Effector CD4-positive, alpha-beta T cell (primary cell): ENCODE measurements at regions not wholly inside any gene's neighbourhood (a gene's known extent, or its start where the extent isn't known, plus 50 kb on each side); places are given as distances from the start of the nearest gene placed in this dataset.

ENCODE experiments used
- DNase-seq: peaks from one replicate; pipeline ENCODE4 v3.0.0-alpha.2; 2020

- no peak for DNase-seq
These were observed 1325.4 kb upstream of the ZEB2 start for GRCh38 chr2:145845207-145845894.

- DNase-seq = no peak
These were observed 1322.1 kb upstream of the ZEB2 start for GRCh38 chr2:145841973-145842372.

GRCh38 chr2:145836986-145837385 lies 1317.1 kb upstream of the ZEB2 start:
- DNase-seq = no peak

DNA sequence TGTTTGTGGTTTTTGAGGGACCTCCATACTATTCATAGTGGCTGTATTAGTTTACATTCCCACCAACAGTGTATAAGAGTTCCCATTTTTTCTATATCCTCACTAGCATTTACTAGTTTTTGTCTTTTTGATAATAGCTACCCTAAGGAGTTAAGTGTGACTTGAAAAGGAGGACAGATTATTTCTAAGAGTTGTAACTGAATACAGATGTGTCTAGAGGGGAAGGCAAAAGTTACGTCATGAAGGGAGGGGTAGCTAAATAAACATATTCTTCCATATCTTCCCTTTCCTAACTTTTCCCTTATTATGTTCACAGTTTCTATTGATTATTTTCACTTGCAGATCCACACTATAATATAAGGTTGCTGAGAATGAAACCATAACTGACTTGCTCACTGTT lies 1315.7 kb upstream of the ZEB2 start:
- no peak for DNase-seq

- DNase-seq = no peak
These were observed 1312.8 kb upstream of the ZEB2 start for GRCh38 chr2:145832681-145833080.

DNA sequence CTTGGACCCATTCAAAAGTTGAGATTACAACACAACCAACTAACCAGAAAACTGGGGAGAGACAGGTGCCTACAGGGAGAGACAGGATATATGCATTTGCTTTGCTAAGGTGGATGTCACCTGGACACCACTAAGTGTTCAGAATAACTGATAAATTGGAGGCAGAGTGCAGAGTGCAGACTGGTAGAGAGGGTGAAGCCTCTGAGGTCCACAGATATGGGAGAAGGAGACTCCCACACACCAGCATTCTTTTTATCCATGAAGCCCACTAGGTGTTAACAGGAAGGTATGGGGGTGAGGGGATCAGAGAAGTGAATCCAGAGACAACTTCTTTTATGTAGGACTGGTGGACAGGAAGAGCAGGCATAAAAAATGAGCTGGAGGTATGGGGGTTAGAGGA lies 1310.0 kb upstream of the ZEB2 start:
- DNase-seq = no peak

DNA sequence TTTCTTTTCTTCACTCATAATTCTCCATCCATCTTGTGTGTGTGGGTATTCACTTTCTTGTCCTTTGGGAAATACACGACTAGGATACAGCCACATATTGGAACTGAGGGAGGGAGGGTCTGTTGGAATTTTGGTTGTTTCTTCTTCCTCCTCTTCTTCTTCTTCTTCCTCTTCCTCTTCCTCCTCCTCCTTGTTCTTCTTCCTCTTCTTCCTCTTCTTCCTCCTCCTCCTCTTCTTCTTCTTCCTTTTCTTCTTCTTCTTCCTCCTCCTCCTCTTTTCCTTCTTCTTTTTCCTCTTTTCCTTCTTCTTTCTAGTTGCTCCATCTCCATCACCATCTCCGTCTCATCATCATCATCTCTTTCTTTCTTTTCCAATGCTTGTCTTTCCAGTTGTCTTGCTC lies 1307.3 kb upstream of the ZEB2 start:
- no peak for DNase-seq

- DNase-seq = no peak
These were observed 1304.5 kb upstream of the ZEB2 start for GRCh38 chr2:145824384-145824783.

GRCh38 chr2:145822892-145823534 lies 1303.1 kb upstream of the ZEB2 start:
- DNase-seq = no peak

DNA sequence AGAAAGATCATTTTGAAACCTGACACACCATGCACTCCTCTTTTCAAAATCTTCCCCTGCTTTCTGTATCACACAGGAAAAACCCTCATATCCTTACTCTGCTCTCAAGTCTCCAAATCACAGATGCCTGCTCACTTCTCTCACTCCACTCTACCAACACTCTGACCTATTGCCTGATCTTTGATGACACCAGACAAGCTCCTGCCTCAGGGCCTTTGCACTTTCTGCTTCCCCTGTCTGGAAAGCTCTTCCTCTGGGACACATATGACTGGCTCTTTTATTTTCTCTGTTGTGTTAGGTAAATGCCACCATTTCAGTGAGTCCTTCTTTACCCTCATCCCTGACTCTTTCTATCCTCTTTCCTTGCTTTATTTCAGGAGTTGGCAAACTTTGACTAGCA lies 1300.7 kb upstream of the ZEB2 start:
- DNase-seq = no peak

DNA sequence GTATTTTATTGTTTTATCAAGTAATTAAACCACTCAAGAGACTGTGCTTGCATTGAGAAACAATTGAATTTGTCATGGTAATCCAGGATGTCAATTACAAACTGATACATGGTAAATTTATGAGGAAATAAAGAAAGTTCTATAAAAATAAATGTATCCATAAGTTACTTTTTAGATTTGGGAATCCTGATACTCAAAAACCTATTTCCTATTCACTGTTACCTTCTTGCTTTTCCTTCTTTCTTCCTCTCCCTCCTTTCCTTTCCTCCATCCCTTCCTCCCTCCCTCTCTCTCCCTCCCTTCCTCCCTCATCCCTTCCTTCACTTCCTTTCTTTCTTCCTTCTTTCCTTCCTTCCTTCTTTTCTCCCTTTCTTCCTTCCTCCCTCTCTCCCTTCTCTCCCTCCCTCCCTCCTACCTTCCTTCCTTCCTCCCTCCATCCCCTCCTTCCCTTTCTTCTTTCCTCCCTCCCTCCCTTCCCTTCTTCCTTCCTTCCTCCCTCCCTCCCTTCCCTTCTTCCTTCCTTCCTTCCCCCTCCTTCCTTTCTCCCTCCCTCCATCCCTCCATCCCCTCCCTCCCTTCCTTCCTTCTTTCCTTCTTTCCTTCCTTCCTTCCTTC lies 1299.1 kb upstream of the ZEB2 start:
- DNase-seq = no peak

DNA sequence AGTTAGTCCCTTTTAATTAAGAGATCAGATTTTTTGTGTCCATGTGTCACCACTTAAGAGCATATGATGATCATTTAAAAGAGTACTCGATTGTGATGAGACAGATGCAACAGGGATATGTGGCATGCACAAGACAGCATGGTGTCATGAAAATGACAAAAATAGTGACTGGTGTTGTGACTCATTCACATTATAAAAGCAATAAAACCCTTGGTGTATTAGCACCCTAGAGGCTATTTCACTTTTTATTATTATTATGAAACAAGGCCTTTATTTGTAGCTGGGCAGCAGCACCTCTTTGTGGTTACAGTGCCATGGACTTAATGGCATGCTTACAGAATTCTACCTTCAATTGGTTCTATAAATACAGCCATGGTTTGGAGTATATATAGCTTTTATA lies 1296.0 kb upstream of the ZEB2 start:
- DNase-seq = no peak

GRCh38 chr2:145813481-145813880 lies 1293.6 kb upstream of the ZEB2 start:
- DNase-seq = no peak

GRCh38 chr2:145812165-145812554 lies 1292.2 kb upstream of the ZEB2 start:
- no peak for DNase-seq

DNA sequence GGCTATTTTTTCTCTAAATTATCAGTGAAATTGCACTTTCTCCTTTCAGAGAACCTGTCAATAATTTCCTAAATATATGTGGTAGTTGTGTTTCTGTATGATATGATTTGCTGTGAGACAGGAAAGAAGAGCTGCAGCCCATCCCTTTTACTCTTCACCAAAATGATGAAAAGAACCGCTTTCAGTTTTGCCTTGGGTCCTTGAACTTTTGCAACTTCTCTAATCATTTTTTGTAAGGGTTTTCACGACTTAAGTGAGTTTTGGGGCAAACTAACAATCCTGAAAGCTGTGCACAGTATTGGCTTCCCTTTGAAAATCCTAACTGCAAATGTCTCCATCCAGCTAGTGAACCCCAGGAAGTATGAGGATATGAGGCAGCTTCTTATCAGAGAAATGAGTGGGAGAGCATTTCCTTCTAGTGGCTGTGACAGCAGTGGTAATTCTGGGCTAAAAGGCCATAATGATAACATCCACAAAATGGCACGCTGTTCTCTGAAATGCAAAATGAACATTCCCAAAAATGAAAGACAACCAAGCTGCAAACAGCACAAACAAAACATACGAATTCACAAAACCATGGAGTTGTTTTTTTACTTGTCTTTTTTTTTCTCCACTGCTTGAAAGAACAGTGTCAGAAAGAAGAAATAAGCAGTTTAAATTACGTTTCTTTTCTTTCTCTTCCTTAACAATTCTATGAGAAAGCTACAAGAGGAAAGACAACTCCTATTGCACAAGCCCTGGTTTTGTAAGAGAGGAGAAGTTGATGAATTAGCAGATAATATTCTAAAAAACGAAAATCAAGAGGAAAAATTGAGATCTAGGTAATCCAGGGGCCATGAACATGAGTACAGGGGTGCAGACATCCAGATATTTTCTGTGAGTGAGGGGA lies 1291.6 kb upstream of the ZEB2 start:
- no peak for DNase-seq

GRCh38 chr2:145807968-145808367 lies 1288.0 kb upstream of the ZEB2 start:
- DNase-seq = no peak

GRCh38 chr2:145807554-145807953 lies 1287.6 kb upstream of the ZEB2 start:
- no peak for DNase-seq

DNA sequence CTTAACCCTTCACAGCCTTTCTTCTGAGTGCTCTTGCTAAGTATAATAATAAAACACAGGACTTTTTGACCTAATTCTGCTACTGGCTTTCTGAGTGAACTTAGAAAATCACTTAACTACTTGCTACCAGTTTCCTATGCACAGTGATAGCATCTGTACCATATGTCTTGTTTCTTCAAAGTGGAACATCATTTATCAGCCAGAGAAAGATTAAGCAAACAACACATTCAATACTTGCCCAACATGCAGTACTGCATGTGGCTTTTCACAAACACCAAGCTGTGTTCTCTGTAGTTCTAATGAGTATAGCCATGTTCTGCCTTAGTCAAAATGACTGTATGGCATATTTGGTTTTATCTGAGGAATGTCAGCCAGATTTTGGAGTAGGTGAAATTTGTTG lies 1286.6 kb upstream of the ZEB2 start:
- DNase-seq = no peak

DNA sequence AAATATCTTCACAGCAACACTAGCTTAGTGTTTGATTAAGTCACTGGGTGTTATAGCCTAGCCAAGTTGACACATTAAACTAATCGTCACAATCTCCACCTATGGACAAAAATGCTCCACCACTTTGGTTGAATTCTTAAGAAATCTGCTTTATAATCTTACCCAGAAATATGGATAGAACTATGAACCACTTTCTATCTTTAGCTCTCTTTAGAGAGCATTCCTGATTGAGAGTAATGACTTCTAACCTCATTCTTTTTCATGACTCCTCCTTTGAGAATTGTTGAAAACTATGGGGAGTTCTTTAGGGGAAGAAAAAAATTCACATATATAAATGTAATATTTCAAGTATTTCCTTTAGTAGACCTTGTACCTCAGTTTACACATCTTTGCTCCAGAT lies 1282.2 kb upstream of the ZEB2 start:
- DNase-seq = no peak

GRCh38 chr2:145801210-145801609 lies 1281.3 kb upstream of the ZEB2 start:
- no peak for DNase-seq

DNA sequence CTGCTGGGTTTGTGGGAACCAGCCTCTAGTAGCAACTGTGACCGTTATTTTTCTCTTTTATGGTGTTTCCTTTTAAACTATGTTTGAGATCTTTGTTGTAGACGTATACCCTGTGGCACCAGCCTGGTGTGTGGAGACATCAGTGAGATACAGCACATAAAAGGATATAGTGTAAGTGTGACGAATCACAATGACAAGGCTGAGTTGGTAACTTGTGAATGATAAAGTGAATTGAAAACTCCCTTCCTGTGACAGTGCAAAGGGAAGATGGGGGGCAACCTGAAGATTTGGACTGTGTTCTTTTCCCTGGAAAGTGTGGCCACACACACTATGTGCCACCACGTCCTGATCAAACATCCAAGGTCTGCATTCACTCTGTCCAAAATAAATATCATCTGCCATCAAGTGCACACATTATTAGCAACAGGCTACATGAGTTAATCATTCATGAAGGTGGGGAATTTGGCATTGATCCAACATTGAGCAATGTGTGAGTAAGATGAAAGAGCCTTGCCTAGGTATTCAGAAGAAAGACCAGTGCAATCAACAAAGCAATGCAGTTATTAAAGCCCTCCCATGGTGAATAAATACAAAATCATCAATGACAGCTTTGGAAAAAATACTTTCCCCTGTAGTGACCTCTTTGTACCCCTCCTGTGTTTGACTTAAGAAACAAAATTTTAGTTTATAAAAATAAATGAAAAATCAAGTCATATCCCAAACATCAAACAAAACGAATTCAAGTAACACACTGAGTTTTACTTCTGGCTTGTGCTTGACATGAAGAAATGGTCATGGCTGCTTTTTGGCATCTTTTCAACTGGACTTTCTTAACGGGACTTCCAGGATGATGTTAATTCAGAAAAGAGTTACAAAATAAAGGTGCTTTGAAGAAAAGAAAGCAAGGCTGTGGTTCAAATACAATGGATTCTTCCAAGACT lies 1280.5 kb upstream of the ZEB2 start:
- no peak for DNase-seq

DNA sequence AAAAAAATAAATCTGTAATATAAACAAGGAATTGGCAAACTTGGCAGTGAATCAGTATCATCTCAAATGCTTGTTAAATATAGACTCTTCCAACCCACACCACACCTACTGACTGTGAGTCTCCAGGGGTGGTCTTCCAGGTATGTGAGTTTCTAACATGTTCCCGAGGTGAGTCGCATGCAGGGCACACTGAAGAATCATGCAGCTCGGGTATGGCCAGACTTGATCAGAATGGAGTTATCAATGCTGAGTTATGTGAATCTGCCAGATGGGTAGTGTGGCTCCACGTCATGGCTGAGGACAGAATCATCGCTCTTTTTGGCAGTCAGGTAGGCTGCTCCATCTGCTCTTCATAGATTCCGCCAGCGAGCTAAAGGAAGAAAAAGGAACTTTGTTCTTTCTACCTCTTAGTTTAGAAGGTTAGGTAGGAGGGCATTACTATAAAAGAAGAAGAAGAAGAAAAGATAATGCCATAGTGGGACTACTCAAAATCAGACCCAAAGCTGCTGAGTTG lies 1279.7 kb upstream of the ZEB2 start:
- no peak for DNase-seq
